GM23338 (cell line): ENCODE measurements at regions not wholly inside any gene's neighbourhood (a gene's known extent, or its start where the extent isn't known, plus 50 kb on each side); places are given as distances from the start of the nearest gene placed in this dataset.

Source experiments
- ATAC-seq: fragments of 200-7000 bp; cut with Tn5 transposase; 3 replicates; pipeline ENCODE4 v1.9.1; 2020
- DNase-seq: peaks from one replicate; pipeline ENCODE4 v3.0.0-alpha.2; 2015; ENCODE audit warnings: low spot score
- H2AFZ ChIP-seq: fragments of 200-600 bp; sonication (generic); 2 replicates; pipeline ENCODE4 v1.8.0; 2016; ENCODE audit warnings: antibody characterized with exemption, mild to moderate bottlenecking, moderate library complexity
- H3F3A ChIP-seq: fragments of 200-600 bp; sonication (generic); replicated peaks from 2 replicates; pipeline ENCODE4 v1.8.0; 2017; ENCODE audit warnings: antibody characterized with exemption, mixed run types, low read depth
- H3K27ac ChIP-seq: fragments of 200-600 bp; sonication (generic); 2 replicates; pipeline ENCODE4 v1.6.1; 2016; ENCODE audit warnings: low read depth
- H3K27me3 ChIP-seq: fragments of 200-600 bp; sonication (generic); 2 replicates; pipeline ENCODE4 v1.8.0; 2016; ENCODE audit warnings: mild to moderate bottlenecking, mixed run types, moderate library complexity; ENCODE audit not compliant: insufficient read depth
- H3K36me3 ChIP-seq: fragments of 200-600 bp; sonication (generic); 2 replicates; pipeline ENCODE4 v1.8.0; 2016; ENCODE audit warnings: mild to moderate bottlenecking; ENCODE audit not compliant: insufficient read depth
- H3K4me1 ChIP-seq: fragments of 200-600 bp; sonication (generic); 2 replicates; pipeline ENCODE4 v1.8.0; 2016; ENCODE audit warnings: mild to moderate bottlenecking, moderate library complexity; ENCODE audit not compliant: insufficient read depth
- H3K4me2 ChIP-seq: fragments of 200-600 bp; sonication (generic); 2 replicates; pipeline ENCODE4 v1.7.1; 2017; ENCODE audit warnings: mixed run types
- H3K4me3 ChIP-seq: fragments of 200-600 bp; sonication (generic); 2 replicates; pipeline ENCODE4 v1.6.1; 2016; ENCODE audit warnings: mixed run types
- H3K79me2 ChIP-seq: fragments of 200-600 bp; sonication (generic); replicated peaks from 2 replicates; pipeline ENCODE4 v1.8.0; 2017; ENCODE audit warnings: mild to moderate bottlenecking; ENCODE audit not compliant: insufficient read depth
- H3K9me2 ChIP-seq: fragments of 200-600 bp; sonication (generic); 2 replicates; pipeline ENCODE4 v1.8.0; 2017; ENCODE audit not compliant: insufficient read depth
- H4K20me1 ChIP-seq: fragments of 200-600 bp; sonication (generic); replicated peaks from 2 replicates; pipeline ENCODE4 v1.8.0; 2017; ENCODE audit warnings: mild to moderate bottlenecking; ENCODE audit not compliant: insufficient read depth
- H3K27ac Mint-ChIP-seq: 2 replicates; pipeline ENCODE4 v1.8.0; 2020; ENCODE audit warnings: inconsistent platforms, mild to moderate bottlenecking, moderate library complexity, mixed read lengths
- H3K27me3 Mint-ChIP-seq: 3 replicates; pipeline ENCODE4 v1.8.0; 2022; ENCODE audit warnings: low read depth, mild to moderate bottlenecking, moderate library complexity, mixed read lengths, inconsistent platforms; ENCODE audit not compliant: insufficient read depth, poor library complexity
- H3K36me3 Mint-ChIP-seq: 3 replicates; pipeline ENCODE4 v1.8.0; 2021; ENCODE audit warnings: low read depth, mild to moderate bottlenecking, inconsistent platforms, moderate library complexity, mixed read lengths
- H3K4me1 Mint-ChIP-seq: 3 replicates; pipeline ENCODE4 v1.8.0; 2020; ENCODE audit warnings: mild to moderate bottlenecking, inconsistent platforms, mixed read lengths
- H3K4me3 Mint-ChIP-seq: 3 replicates; pipeline ENCODE4 v1.8.0; 2021; ENCODE audit warnings: moderate library complexity, mild to moderate bottlenecking, inconsistent platforms, mixed read lengths
- H3K9me3 Mint-ChIP-seq: 3 replicates; pipeline ENCODE4 v1.8.0; 2020; ENCODE audit warnings: moderate library complexity, mild to moderate bottlenecking, inconsistent platforms, mixed read lengths
- CREB1 ChIP-seq: fragments of 250-450 bp; sonication (Bioruptor Pico); IDR thresholded peaks from 2 replicates; pipeline ENCODE4 v1.5.0; 2020; ENCODE audit warnings: low read depth, mild to moderate bottlenecking, moderate library complexity
- EZH2 ChIP-seq: fragments of 200-600 bp; sonication (generic); IDR thresholded peaks from one replicate; pipeline ENCODE4 v1.8.0; 2017; ENCODE audit warnings: antibody characterized with exemption, mild to moderate bottlenecking, low read depth; ENCODE audit not compliant: unreplicated experiment
- EZH2phosphoT487 ChIP-seq: fragments of 200-600 bp; sonication (generic); IDR thresholded peaks from one replicate; pipeline ENCODE4 v1.8.1; 2018; ENCODE audit warnings: antibody characterized with exemption; ENCODE audit not compliant: unreplicated experiment
- POLR2AphosphoS5 ChIP-seq: IDR thresholded peaks from 2 replicates; pipeline ENCODE4 v1.6.1; 2016; ENCODE audit warnings: antibody characterized with exemption, low read depth
- REST ChIP-seq: IDR thresholded peaks from one replicate; pipeline ENCODE4 v1.6.1; 2018; ENCODE audit warnings: antibody characterized with exemption; ENCODE audit not compliant: unreplicated experiment
- STAT1 ChIP-seq: IDR thresholded peaks from one replicate; pipeline ENCODE4 v1.6.1; 2016; ENCODE audit warnings: antibody characterized with exemption; ENCODE audit not compliant: unreplicated experiment
- ZNF331 ChIP-seq: fragments of 250-450 bp; sonication (Bioruptor Pico); IDR thresholded peaks from 2 replicates; pipeline ENCODE4 v1.5.0; 2020; ENCODE audit warnings: low read depth, mild to moderate bottlenecking, moderate library complexity
- ZNF462 ChIP-seq: fragments of 250-450 bp; sonication (Bioruptor Pico); IDR thresholded peaks from 2 replicates; pipeline ENCODE4 v1.5.0; 2020; ENCODE audit warnings: mild to moderate bottlenecking, moderate library complexity
- TF ChIP-seq, protein P1 (sequence below), 2 experiments: fragments of 200-600 bp in 1 of 2; sonication (generic) in 1 of 2; conservative IDR thresholded peaks; 2 replicates each; pipeline versions ENCODE4 v1.5.1 to v1.6.1; 2016 to 2017; ENCODE audit warnings: antibody characterized with exemption in 2 of 2, low read depth in 2 of 2, mild to moderate bottlenecking in 2 of 2, moderate library complexity in 1 of 2

- Histone ChIP-seq H3K36me3 (no peaks in the 10 kb centered on the region), H3K4me2 (no peak overlapping the region), H3K4me3 (no peak overlapping the region), H3K27me3 (no peaks in the 10 kb centered on the region), H3K4me1 (no peaks in the 10 kb centered on the region), H3K27ac (no peak overlapping the region), H4K20me1 (no peaks in the 10 kb centered on the region), H3F3A (no peaks in the 10 kb centered on the region), H2AFZ (no peak overlapping the region), H3K79me2 (no peaks in the 10 kb centered on the region), H3K9me2 (0 out of 2 replicates have a peak, but pooled peaks cover 3% of the 10 kb centered on the region)
- Mint-ChIP-seq H3K36me3 (no peaks in the 10 kb centered on the region), H3K27me3 (no peaks in the 10 kb centered on the region), H3K4me1 (no peaks in the 10 kb centered on the region), H3K4me3 (no peak overlapping the region), H3K27ac (no peak overlapping the region), H3K9me3 (no peaks in the 10 kb centered on the region)
- no peak for ATAC-seq
- no peak for DNase-seq
- TF ChIP-seq REST (no peak), CREB1 (CRISPR knock-in tag) (no peak), POLR2AphosphoS5 (no peak), ZNF462 (no peak), STAT1 (no peak), ZNF331 (CRISPR knock-in tag) (no peak), EZH2phosphoT487 (no peak), EZH2 (no peak)
- TF ChIP-seq, protein P1, sequence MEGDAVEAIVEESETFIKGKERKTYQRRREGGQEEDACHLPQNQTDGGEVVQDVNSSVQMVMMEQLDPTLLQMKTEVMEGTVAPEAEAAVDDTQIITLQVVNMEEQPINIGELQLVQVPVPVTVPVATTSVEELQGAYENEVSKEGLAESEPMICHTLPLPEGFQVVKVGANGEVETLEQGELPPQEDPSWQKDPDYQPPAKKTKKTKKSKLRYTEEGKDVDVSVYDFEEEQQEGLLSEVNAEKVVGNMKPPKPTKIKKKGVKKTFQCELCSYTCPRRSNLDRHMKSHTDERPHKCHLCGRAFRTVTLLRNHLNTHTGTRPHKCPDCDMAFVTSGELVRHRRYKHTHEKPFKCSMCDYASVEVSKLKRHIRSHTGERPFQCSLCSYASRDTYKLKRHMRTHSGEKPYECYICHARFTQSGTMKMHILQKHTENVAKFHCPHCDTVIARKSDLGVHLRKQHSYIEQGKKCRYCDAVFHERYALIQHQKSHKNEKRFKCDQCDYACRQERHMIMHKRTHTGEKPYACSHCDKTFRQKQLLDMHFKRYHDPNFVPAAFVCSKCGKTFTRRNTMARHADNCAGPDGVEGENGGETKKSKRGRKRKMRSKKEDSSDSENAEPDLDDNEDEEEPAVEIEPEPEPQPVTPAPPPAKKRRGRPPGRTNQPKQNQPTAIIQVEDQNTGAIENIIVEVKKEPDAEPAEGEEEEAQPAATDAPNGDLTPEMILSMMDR (conservative IDR thresholded peaks at IDR 0.05; ENCODE audit: low read depth in 2 of 2), result no peak
Observed at GRCh38 chr6:139738801-139739455, 364.5 kb upstream of the CITED2 start.
